ENCODE measurements at regions not wholly inside any gene's neighbourhood (a gene's known extent, or its start where the extent isn't known, plus 50 kb on each side); places are given as distances from the start of the nearest gene placed in this dataset.
"Not testable (repeated sequence)": the region's sequence is repeated elsewhere in the genome, so short reads cannot be mapped to it uniquely, and the experiment has no call there.

DNA sequence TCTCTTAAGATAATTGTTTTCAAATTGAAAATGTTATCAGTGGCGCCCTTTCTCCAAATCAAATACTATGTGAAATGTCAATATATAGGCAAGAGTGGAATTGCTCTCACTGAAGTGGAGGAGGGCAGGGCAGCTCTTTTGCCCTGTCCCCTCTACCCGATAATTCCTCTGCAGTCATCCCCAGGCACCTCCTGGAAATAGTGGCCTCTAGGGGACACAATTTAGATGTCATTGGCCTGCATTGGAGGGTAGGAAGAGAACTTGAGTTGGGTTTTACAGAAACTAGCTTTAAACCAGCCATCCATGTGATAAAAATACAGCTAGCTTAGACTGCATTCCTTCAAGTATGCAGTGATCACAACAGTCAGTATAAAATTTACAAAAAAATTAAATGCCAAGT, 288.9 kb downstream of the EDEM1 start:
- DNase-seq: no peak

DNA sequence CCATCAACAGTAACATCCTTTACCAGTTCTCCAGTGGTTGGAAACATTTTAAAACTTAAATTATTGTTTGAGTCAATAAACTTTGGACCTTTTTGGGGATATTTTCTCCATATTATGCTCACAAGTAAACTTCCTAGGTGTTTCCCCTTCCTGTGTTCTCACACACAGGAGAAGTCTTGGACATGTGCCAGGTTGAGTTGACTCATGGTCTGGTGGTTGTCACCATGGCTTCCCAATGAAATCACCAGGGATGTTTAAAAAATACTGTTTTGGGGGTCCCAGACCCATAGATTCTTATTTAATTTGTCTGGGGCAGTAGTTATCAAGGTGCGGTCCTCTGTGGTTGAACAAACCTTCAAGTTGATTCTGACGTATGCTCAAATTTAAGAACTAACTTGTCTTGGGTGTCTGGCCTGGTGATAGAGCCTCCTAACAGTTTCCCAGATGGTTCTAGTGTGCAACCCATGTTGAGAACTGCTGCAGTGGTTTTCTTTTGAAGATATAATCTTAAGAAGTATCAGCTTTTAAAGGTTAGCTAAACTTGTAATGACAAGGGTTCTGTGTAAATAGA, 291.8 kb downstream of the EDEM1 start:
- no peak for DNase-seq

DNA sequence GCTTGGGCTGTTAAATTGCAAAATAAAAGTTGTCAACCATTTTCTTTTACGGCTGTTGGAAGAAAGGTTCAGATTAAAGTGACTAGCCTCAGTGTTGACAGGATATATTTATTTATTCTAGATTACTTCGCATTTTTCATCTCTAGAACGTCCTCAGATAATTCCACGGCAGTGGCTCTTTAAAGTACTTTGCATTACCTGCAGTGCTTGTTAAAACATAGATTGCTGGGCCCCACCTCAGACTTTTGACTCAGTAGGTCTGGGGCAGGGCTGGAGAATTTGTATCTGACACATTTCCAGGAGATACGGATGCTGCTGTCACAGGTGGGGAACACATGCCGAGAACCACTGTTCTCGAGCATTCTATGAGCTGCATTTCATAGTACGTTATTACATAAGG, 292.7 kb downstream of the EDEM1 start:
- no peak for DNase-seq

DNA sequence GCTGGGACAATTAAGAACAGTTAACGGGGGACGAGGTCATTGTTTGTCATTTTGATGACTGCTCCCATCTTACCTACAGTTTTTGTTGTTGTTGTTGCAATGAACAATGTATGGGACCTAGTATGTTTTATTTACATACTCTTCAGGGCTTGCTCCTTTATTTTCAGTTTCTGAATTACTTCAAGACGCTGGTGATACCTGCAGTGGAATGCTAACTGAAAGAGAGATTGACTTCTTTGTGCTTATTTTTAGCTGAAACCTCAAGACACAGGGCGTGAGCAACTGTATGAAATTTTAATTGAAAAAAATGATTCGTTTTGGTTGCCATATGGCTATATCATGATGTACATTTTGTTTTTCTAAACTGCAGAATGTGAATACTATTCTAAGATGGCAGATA, 297.9 kb downstream of the EDEM1 start:
- no peak for DNase-seq

DNA sequence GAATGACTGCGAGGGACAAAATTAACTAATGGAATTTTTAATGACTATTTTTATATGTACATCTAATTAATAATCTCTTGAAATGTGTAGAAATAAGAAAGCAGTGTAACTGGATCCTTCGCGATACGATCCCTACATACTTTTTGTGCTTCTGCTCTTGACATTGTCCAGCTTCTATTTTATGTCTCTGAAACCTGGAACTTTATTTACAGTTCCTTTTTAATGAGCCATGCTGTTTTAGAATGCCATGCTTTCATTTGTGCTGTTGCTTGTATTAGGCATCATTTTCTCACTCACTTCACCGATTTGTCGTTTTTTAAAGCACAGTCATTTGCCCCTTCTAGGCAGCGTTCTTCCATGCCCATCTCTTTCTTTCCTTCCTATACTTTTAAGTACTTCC, 301.3 kb downstream of the EDEM1 start:
- peak; percentile 58 for DNase-seq

DNA sequence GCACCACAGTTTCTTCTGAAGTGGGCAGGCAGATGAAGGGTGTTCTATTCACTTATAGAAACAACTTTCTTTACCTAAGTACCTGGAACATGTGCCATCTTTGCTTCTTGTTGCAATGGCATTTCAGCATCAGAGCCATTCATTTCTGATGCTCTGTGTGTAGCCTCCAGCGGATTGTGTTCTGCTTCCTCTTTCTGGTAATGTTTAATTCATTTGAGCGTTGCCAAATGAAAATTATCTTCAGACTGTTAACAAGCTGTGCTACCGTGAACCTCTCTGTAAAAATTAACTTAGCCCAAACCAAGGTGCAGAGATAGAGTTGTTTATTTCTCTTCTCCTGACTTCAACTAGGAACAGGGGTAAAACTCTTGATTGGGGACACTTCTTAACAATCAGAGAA, 302.0 kb downstream of the EDEM1 start:
- no peak for DNase-seq

DNA sequence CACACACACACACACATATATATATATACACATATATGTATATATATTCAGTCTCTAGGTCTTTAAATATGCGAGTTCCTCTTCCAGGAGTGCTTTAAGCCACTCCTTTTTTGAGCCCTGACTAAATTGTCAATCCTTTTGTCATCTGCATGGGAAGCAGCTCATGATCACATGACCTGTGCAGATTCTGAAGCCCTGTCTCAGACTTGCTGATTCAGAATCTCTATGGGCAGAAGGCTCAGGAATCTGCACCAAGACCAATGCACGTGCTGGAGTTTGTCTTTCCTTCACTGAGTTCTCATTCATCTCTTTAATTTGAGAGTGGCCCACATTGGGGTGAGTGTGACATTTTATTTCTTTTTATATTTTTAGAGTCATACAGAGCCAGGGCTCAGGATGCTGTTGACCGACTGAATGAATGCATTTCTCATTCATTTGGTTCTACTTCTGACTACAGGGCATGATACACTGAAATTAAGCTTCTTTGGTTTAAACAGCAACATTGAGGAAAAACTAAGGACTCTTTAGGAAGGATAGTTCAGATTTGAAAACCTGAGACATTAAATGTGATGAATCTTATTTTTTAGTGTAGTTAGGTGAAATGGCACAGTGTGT, 307.5 kb downstream of the EDEM1 start:
- no peak for DNase-seq

DNA sequence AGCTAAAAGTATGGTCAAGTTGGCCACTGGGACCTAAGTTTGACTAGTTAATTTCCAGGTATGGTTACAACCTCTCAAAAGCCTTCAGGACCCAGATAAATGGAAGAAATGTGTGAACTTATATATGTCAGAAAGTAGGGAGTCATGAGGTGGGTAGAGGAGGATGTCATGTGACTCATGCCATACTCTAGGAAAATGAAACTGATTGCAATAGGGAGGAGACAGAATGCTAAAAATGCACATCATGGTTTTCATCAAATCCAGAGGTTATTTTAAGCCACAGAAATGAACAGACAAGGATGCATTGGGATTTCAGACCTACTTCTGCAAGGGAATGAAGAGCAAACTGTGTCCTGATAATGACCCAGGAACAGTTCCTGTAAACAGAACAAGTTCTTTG, 310.0 kb downstream of the EDEM1 start:
- no peak for DNase-seq

DNA sequence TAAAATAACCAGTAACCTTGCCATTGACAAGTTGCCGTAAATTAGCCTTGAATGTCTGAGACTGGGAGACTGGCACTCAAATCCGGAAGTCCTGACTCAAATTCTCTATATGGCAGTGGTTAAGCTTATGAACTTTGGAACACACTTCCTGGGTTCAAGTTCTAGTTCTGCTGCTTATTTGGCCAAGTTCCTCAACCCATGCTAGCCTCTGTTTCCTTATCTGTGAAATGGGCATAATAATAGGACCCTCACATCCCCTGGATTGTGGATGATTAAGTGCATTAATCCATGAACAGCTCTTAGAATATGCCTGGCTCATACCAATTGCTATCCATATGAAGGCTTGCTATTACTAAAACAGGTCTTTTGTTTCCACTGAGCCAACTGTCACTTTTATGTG, 311.5 kb downstream of the EDEM1 start:
- DNase-seq: no peak

DNA sequence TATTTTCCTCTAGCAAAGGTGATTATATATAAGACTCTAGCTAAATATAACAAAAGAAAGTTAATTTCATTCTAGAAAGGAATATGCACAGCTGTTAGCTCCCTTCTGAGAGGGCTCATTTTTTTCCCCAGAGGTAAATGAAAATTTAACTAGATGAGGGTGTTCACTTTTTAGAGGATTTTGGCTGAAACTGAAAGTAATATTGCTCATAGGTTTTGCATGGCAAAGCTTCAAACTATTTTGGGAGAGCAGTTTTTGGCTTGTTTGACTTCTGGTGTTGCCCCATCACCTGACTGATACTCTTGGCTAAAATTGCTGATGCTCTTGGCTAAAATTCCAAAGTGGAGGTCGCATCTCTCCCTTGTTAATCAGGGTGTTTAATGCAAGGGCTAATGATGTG, 311.9 kb downstream of the EDEM1 start:
- DNase-seq: no peak

DNA sequence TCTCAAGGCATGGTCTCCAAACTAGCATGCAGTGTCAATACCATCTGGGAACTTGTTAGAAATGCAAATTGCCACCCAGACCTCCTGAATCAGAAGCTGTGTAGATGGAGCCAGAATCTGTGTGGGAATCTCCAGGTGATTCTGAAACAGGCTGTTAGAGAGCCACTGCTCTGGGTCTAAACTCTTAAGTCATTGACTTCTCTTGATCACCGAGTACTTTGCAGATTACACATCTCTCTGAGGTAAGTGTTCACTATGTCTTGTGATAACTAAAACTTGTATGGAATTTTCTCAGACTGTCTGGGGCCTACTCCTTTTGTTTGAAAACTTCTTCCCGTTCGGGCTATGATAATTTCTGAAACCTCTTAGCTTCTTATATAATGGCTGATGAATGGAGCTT, 315.6 kb downstream of the EDEM1 start:
- DNase-seq: no peak

DNA sequence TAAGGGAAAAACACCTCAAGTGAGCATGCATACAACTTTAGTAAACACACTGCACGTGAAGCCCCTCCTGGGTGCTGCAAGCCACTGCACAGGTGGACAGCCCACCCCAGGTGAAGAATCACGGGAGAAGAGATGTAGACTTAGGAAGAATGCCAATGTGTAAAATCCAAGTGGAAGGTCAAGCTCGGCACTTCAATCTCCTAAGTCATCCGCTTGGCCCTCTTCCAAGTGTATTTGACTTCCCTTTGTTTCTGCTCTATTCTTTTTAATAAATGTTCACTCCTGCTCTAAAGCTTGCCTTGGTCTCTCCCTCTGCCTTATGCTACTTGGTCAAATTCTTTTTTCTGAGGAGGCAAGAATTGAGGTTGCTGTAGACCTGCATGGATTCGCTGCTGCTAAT, 316.6 kb downstream of the EDEM1 start:
- DNase-seq: no peak

DNA sequence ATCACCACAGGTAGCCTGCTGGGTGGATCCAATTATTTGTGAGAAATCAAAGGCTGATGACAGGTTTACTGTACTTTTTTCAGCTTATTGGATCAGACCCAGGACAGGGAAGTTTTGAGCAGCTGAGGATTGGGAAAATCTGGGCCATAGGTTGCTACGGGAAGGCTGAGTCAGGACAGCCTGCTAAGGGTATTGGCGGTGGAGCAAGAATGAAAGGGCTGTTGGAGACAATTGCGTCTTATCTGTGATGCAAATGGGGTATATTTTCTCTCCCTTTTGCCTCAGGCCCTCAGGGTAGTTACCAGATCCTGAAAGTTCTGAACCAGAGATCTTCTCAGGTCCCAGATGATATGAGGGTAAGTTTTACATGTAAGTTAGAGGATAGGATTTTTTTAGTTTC, 317.7 kb downstream of the EDEM1 start:
- DNase-seq: no peak

DNA sequence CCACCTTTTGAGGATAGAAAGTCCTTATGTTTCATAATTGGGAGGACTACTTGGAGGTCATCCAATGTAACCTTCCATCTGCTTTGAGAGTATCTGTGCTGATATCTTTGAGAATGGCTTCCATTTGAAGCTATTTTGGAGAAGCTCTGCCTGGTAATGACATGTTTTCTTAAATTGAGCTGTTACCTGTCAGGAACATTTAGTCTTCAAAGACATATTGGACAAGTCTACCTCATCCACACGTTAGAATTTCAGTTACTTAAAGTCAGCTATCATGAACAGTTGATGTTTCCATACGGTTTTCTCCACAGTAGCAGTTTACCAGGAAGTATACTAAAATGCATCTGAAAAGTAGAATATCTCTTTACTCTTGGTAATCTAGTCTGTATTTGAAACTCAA, 318.5 kb downstream of the EDEM1 start:
- DNase-seq: no peak

DNA sequence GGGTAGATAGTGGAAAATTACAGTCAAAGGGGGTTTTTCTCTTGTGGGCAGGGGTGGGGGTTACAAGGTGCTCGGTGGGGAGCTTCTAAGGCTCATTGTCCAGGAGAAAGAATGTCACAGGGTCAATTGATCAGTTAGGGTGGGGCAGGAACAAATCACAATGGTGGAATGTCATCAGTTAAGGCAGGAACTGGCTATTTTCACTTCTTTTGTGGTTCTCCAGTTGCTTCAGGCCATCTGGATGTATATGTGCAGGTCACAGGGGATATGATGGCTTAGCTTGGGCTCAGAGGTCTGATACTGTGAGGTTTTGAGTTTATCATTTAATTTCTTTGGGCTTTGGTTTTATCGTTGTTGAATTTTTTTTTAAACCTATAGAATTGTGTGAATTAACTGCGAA, 321.4 kb downstream of the EDEM1 start:
- DNase-seq: not testable (repeated sequence)

DNA sequence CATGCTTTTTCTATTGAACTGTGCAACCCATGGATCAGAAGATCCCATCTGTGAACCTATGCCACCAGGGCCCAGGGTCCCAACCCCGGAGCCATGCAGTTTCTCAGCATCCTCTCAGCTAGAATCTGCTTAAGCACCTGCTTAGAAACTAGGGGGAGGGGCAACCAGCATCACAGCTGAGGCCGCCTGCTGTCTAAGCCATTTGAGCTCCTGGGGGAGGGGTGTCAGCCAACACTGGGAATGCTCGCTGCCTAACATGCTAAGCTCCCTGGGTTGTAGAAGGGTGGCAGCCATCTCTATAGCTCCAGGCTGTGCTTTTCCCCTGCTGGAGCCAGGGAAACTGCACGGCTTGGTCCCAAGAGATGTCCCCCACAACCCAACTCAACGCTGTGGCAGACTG, 322.8 kb downstream of the EDEM1 start:
- no peak for DNase-seq

DNA sequence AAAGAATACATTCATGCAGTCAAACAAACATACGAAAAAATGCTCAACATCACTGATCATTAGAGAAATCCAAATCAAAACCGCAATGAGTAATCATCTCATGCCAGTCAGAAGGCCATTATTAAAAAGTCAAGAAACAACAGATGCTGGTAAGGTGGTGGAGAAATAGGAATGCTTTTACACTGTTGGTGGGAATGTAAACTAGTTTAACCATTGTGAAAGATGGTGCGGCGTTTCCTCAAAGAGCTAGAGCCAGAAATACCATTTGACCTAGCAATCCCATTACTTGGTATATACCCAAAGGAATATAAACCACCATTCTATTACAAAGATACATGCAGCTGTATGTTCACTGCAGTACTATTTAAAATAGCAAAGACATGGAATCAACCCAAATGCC, 330.4 kb downstream of the EDEM1 start:
- no peak for DNase-seq

DNA sequence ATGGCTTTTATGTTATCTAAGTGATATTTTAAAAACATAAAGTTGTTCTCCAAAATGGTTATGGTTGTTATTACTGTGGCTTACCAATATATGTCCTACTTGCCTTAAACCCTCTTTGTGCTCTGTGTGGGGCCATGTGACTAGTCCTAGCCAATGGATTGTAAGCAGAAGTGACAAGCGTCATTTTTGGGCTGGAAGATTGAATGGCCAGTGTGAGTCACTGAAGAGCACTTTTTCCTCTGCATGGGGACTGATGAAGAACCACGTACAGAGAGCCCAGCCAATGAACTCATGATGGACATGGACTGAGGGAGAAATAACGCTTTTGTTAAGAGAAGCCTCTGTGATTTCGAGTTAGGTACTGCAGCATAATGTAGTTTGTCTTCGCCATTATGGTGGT, 332.7 kb downstream of the EDEM1 start:
- no peak for DNase-seq

DNA sequence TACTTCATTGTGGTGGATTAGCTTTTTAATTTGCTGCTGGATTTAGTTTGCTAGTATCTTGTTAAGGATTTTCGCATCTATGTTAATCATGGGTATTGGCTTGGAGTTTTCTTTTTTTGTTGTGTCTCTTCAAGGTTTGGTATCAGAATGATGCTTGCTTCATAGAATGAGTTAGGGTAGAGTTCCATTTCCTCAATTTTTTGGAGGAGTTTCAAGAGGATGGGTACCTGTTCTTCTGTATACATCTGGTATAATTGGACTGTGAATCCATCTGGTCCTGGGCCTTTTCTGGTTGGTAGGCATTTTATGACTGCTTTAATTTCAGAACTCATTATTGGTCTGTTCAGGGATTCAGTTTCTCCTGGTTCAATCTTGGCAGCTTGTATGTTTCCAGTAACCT, 335.6 kb downstream of the EDEM1 start:
- no peak for DNase-seq

DNA sequence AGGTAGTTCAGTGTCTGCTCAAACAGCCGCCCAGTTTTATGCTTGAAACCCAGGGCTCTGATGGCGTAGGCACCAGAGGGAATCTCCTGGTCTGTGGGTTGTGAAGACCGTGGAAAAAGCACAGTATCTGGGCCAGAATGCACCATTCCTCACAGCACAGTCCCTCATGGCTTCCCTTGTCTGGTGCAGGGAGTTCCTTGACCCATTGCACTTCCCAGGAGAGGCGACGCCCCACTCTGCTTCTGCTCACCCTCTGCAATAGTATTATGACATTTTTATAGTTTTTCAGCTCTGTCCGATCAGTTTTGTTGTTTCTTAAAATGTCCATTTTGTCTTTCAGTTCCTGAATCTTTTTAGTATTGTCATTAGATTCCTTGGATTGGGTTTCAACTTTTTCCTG, 343.5 kb downstream of the EDEM1 start:
- no peak for DNase-seq

DNA sequence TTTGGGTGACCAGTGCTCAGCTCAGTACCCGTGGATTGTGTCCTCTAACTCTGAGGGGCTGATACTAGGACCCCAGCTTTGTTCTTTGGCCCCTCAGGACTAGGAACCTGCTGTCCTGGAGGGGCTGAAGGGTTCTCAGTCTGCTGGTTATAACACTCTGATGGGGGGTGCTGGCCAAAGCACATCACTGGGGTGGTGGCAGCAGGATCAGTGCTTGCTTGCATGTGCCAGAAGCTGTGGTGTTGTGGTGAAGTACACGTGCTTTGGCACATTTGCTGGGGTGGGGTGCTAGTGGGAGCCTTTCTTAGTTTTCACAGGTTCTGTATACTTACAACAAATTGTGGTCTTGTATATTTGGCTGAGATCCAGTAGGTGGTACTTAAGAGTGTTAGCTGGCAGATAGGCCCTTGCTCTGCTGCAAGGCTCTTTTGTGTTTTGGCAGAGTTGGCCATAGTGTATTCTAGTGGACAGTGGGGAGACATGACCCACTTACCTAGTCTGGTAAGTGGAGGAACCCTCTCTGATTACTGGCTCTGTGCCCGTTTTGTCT, 344.3 kb downstream of the EDEM1 start:
- DNase-seq: no peak

DNA sequence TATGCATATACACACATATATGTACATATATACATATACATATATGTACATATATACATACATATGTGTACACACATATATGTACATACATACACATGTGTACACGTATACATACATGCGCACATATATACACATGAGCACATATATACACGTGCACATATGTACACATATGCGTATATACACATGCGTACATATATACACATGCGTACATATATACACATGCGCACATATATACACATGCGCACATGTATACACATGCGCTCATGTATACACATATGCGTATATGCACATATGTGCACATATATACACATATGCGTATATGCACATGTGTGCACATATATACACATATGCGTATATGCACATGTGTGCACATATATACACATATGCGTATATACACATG, 353.0 kb downstream of the EDEM1 start:
- DNase-seq: no peak

DNA sequence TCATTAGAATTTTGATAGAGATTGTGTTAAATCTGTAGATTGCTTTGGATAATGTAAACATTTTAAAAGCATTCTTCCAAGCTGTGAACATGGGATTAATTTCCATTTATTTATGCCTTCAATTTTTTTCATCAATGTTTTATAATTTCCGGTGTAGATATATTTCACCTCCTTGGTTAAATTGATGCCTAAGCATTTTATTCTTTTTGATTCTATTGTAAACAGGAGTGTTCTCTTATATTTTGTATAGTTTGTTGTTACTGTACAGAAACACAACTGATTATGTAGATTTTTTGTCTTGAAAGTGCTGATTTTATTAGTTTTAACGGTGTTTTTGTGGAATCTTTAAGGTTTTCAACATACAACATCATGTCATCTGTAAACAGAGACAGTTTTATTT, 355.0 kb downstream of the EDEM1 start:
- no peak for DNase-seq

DNA sequence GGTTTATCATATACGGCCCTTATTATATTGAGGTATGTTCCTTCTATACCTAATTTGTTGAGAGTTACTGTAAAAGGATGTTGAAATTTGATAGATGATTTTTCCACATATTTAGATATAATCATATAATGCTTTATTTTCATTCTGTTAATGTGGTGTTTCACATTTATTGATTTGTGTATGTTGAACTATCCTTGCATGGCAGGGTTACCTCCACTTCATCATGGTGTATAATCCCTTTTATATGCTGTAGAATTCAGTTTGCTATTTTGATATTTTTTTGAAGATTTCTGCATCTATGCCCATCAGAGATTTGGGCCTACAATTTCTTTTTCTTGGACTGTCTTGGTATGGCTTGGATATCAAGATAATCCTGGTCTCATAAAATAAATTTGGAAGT, 355.5 kb downstream of the EDEM1 start:
- DNase-seq: no peak
